Activated CD8-positive, alpha-beta memory T cell treated with anti-CD3 and anti-CD28 coated beads for 48 hours (primary cell): ENCODE measurements at regions not wholly inside any gene's neighbourhood (a gene's known extent, or its start where the extent isn't known, plus 50 kb on each side); places are given as distances from the start of the nearest gene placed in this dataset.

Source experiments
- DNase-seq, 3 experiments: peaks; one replicate each; pipeline ENCODE4 v3.0.0-alpha.2; 2020; ENCODE audit warnings: low read depth in 2 of 3, low spot score in 2 of 3

GRCh38 chr12:93200291-93200917, 177.3 kb upstream of the NUDT4 start:
- DNase-seq: no peak

GRCh38 chr12:93201990-93202389, 175.7 kb upstream of the NUDT4 start:
- DNase-seq: no peak

DNA sequence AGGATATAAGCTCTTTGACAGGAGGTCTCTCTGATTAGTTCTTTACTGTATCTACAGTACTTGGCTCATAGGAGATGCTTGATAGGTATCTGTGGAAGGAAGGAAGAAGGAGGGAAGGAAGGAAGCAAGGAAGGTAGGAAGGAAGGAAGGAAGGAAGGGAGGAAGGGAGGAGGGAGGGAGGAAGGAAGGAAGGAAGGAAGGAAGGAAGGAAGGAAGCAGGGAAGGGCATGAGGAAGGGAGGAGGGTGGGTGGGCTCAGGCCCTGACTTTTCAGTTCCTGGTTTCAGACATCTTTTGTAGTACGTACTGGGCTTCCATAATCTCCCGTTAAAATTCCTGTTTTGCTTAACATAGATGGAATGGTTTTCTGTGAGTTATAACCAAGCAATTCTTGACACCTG, 175.0 kb upstream of the NUDT4 start:
- no peak for DNase-seq

DNA sequence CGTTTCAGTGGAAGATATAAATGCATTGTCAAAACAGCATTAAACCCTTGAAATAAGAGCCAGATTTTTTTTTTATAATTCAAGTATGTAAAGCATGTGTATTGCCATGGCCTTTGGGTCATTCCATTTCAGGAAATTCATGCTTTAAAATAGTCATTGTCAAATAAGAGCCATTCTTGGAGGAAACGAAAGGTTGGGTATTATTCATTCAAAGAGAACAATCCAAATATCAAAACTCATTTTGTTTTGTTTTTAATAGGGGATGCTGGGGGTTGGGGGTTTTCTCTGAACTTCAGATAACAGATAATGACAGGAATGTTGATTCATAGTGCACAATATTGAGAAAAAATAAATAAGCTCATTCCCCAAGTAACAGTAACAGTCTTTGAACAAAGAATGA, 174.4 kb upstream of the NUDT4 start:
- DNase-seq: no peak

GRCh38 chr12:93204896-93205295, 172.8 kb upstream of the NUDT4 start:
- no peak for DNase-seq

GRCh38 chr12:93205361-93205760, 172.4 kb upstream of the NUDT4 start:
- DNase-seq: no peak

DNA sequence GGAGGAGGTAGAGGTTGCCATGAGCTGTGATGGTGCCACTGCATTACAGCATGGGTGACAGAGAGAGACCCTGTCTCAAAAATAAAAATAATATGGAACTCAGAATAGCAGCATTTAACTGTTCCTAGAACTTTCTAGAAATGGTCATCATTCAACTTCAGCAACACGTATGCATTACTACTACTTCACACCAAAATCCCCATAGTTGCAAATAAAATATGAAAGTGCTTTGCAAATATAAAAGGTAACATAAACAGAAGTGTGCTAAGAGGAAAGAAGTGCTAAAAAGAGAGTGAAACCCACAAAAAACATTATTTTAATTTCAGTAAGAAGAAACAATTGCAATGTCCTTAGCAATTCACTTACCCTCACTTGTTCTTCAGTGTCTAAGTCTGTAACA, 169.7 kb upstream of the NUDT4 start:
- DNase-seq: no peak

- no peak for DNase-seq
Observed at GRCh38 chr12:93214523-93215289, 163.0 kb upstream of the NUDT4 start.

DNA sequence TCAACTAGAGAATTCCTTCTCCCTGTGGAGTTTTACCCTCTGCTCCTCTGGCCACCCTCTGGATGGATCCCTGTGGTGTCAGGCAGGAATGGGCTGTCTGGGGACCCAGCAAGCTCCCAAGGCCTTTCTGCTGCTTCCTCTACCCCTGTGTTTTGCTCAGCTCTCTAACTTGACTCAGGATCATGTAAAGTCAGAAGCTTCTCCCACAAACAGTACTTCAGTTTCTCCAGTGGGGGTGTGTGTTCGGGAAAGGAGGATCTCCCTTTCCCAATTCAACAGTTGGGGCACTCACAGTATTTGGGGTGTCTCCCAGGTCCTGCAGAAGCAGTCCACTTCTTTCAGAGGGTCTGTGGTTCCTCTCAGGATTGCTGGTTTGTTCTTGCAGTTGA, 162.4 kb upstream of the NUDT4 start:
- DNase-seq: no peak

DNA sequence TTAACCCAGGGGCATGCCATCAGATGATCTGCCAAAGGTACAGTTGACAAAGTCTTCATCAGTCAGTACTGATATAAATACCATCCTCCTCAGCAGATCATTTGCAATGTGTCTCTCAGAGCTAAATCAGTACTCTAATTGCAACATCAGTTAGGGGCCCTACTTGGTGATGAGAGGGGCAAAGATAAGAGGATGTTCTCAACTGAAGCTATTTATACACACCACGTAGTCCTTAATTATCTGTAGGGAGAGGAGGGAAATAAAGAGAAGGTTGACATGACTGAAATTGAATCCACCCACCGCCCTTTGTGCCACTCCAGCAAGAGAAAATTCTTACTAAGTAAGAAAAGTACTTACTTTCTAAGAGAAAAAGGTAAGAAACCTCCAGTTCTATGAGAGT, 157.8 kb upstream of the NUDT4 start:
- DNase-seq: no peak

GRCh38 chr12:93221841-93222240, 155.9 kb upstream of the NUDT4 start:
- no peak for DNase-seq

- DNase-seq: no peak
Observed at GRCh38 chr12:93223440-93224426, 154.0 kb upstream of the NUDT4 start.

DNA sequence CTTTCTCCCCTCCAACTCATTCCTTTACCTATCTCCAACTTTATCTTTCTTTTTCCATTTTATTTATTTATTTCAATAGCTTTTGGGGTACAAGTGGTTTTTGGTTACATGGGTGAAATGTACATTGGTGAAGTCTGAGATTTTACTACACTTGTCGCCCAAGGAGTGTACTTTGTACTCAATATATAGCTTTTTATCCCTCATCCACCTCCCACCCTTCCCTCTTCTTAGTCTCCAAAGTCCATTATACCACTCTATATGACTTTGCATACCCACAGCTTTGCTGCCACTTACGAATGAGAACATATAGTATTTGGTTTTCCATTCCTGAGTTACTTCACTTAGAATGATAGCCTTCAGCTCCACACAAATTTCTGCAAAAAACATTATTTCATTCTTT, 152.6 kb upstream of the NUDT4 start:
- DNase-seq: no peak

DNA sequence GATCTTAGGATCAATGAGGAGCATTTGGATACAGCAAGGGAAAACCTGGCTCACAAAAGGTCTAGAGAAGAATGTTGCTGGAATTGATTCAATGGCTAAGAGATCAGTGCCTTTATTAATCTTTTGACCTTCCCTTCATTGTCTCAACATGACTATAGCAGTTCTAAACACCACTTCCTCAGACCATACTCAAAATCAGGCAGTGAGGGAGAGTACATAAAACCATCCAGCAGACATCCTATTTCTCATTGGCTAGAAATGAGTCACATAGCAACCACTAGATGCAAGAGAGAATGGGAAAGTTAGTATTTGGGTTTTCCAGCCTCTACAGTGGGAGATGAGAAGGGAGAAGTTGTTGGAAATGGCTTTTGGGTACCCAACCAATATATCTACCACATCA, 151.4 kb upstream of the NUDT4 start:
- DNase-seq: no peak

DNA sequence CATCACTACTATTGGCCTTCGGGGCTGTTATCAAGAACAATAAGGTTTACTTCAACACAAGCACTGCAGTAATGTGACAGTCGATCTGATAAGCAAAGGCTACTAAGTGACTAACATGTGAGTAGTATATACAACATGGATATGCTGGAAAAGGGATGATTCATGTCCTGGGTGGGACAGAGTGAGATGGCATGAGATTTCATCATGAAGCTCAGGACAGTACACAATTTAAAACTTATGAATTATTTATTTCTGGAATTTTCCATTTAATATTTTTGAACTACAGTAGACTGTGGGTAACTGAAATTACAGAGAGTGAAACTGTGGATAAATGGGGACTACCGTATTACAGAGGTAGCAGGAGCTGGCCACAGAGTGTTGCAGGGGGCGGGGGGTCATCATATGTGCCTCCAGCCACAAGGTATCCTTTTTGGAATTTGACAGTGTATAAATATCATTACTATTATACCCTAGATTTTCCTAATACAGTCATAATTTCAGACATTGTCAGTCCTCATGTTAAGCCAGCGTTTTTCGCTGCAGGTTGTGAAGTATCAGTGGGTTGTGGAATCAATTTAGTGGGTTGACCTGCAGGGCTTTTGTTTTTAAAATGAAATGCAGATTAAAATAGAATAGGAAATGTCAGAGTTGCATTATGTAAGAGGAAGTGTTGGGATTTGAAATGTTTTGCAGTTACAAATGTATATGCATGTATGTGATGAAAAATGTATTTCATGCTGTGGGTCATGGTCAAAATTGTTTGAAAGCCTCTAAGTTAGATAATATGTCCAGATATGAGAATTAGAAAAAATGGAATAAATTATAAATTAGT, 148.0 kb upstream of the NUDT4 start:
- no peak for DNase-seq

DNA sequence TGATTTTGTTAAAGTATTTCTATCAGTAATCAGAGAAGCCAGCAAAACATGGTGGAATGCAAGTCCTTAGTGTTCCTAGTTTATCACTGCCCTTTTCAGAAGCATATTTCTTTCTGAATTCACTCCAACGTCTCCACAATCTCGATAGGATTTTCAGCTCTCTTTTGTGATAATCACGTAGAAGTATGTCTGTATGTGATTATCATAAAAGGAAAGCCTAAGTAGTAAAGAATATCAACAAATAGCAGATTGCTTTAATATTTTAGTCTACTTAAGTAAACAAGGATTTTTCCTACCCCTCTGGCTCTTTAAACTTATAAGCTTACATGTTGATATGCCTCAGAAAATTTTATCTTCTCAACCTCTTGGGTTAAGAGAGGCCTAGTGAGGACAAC, 147.4 kb upstream of the NUDT4 start:
- DNase-seq: no peak

- no peak for DNase-seq
Observed at GRCh38 chr12:93231938-93232337, 145.8 kb upstream of the NUDT4 start.

DNA sequence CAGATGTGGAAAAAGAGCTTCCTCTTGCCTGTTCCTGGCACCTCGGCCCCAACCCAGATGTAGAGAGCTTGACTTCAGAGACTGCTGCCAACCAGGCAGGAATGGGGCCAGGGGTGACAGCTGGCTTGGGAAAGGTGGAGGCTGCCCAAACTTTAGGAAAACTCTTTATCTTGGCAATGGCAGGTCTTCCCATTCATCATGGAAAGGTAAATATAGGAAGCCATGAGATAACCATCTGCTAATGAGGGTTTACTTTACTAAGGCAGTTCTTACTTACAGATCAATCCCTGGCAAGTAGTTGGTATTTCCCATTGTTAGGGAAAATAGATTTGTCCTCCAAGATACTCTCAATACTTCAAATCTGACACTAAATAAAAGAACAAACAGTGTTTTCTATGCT, 143.1 kb upstream of the NUDT4 start:
- no peak for DNase-seq

DNA sequence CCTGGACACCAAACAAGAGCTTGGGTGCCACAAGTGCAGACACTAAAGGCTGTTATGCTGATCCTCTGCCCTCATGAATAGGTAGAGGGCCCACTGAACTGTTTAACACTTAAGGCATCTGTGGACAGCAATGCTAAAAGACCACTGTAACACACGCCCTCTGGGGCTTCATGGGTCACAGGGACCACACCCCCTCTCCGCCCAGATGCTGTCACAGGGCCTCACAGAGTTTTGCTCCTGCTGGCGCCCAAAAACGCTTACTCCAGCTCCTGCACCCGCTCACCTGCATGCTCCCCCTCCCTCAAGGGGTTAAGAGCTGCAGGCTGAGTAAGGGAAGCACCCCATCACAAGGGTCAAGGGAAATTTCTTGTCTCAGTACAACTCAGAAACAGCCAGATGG, 141.8 kb upstream of the NUDT4 start:
- no peak for DNase-seq

- DNase-seq: no peak
Observed at GRCh38 chr12:93237235-93237915, 140.3 kb upstream of the NUDT4 start.
